K562 (cell line): ENCODE measurements at regions not wholly inside any gene's neighbourhood (a gene's known extent, or its start where the extent isn't known, plus 50 kb on each side); places are given as distances from the start of the nearest gene placed in this dataset.

Experiments used
- ATAC-seq: fragments of 200-7000 bp; cut with Tn5 transposase; 3 replicates; pipeline ENCODE4 v1.9.1; 2020; ENCODE audit warnings: moderate library complexity
- BruUV-seq: library from RNA; stranded (reverse); fragments of 400-500 nt; replicated peaks from 2 replicates; lab custom pipeline; 2021; lab: Mats Ljungman, UMichigan
- CTCF ChIA-PET: fragments of 300-600 bp; formaldehyde crosslinking; extraction: SDS; loops from one replicate; lab custom pipeline; 2021; ENCODE audit warnings: low intra/inter-chr PET ratio; lab: Yijun Ruan, JAX
- POLR2A ChIA-PET: fragments of 300-600, 350-650 bp; sonication (Branson Sonifier 250); formaldehyde crosslinking; extraction: SDS; loops from one replicate; lab custom pipeline; 2021; ENCODE audit warnings: antibody characterized with exemption, inconsistent platforms; lab: Yijun Ruan, JAX
- DNase-seq, 4 experiments: peaks; one replicate each; pipeline versions ENCODE4 v3.0.0 to v3.0.0-alpha.2; 2011 to 2018; ENCODE audit warnings: low spot score in 3 of 4, mixed read lengths in 3 of 4; ENCODE audit errors: extremely low read depth in 1 of 4
- FAIRE-seq: peaks from 2 replicates; lab custom pipeline; 2011; peaks lifted over from hg19 to GRCh38; lab: Jason Lieb, UNC
- H2AFZ ChIP-seq: 2 replicates; pipeline ENCODE4 v1.6.0; 2011; ENCODE audit warnings: low read depth, low read length, control low read depth, inconsistent platforms
- H3K27ac ChIP-seq: fragments of 200-600 bp; 3 replicates; pipeline ENCODE4 v1.8.0; 2011; ENCODE audit warnings: low read depth, mild to moderate bottlenecking, control low read depth, inconsistent platforms, low read length, moderate library complexity, mixed read lengths; ENCODE audit errors: extremely low read depth
- H3K27me3 ChIP-seq, 2 experiments: fragments of 300-600 bp in 1 of 2; 2 replicates in 1 of 2; 3 replicates in 1 of 2; pipeline versions ENCODE4 v1.6.0 to v1.8.0; 2011; ENCODE audit warnings: inconsistent platforms in 2 of 2, low read length in 2 of 2, mild to moderate bottlenecking in 1 of 2, mixed read lengths in 1 of 2, moderate library complexity in 1 of 2; ENCODE audit not compliant: control insufficient read depth in 2 of 2, insufficient read depth in 2 of 2
- H3K36me3 ChIP-seq: fragments of 300-600 bp; 3 replicates; pipeline ENCODE4 v1.8.0; 2011; ENCODE audit warnings: mild to moderate bottlenecking, low read length, inconsistent platforms; ENCODE audit not compliant: control insufficient read depth, insufficient read depth
- H3K4me1 ChIP-seq, 2 experiments: fragments of 200-600 bp in 1 of 2; replicated peaks in 1 of 2; 2 replicates in 1 of 2; 3 replicates in 1 of 2; pipeline versions ENCODE4 v1.5.1 to v1.8.0; 2011; ENCODE audit warnings: inconsistent platforms in 2 of 2, low read length in 2 of 2, mild to moderate bottlenecking in 1 of 2, mixed read lengths in 1 of 2, moderate library complexity in 1 of 2; ENCODE audit not compliant: control insufficient read depth in 2 of 2, insufficient read depth in 2 of 2
- H3K4me2 ChIP-seq: 2 replicates; pipeline ENCODE4 v1.6.1; 2011; ENCODE audit warnings: low read length, control low read depth, inconsistent platforms, mixed read lengths; ENCODE audit not compliant: insufficient read depth
- H3K4me3 ChIP-seq: fragments of 200-600 bp; sonication (generic), shearing (Covaris generic); 2 replicates; pipeline ENCODE4 v1.5.1; 2016; ENCODE audit warnings: control low read depth, inconsistent platforms
- H3K79me2 ChIP-seq: fragments of 200-600 bp; 3 replicates; pipeline ENCODE4 v1.8.0; 2011; ENCODE audit warnings: low read length, inconsistent platforms; ENCODE audit not compliant: control insufficient read depth, insufficient read depth
- H3K9ac ChIP-seq, 2 experiments: 2 replicates each; pipeline versions ENCODE4 v1.6.0 to v1.6.1; 2011; ENCODE audit warnings: low read depth in 2 of 2, low read length in 2 of 2, control low read depth in 1 of 2, inconsistent platforms in 1 of 2, mild to moderate bottlenecking in 1 of 2, mixed read lengths in 1 of 2; ENCODE audit not compliant: insufficient read depth in 1 of 2
- H3K9me1 ChIP-seq: one replicate; pipeline ENCODE4 v1.6.0; 2011; ENCODE audit warnings: inconsistent platforms, mild to moderate bottlenecking, low read length, moderate library complexity; ENCODE audit not compliant: control insufficient read depth, insufficient read depth
- H3K9me3 ChIP-seq: replicated peaks from 2 replicates; pipeline ENCODE4 v1.5.1; 2011; ENCODE audit warnings: low read depth, low read length, inconsistent platforms; ENCODE audit not compliant: control insufficient read depth, insufficient read depth
- H4K20me1 ChIP-seq: replicated peaks from 2 replicates; pipeline ENCODE4 v1.6.1; 2011; ENCODE audit warnings: low read length, inconsistent platforms, mixed read lengths; ENCODE audit not compliant: control insufficient read depth, insufficient read depth
- BCOR ChIP-seq: fragments of 450-650 bp; IDR thresholded peaks from 2 replicates; pipeline ENCODE4 v1.6.1; 2016
- DIDO1 ChIP-seq: fragments of 450-650 bp; IDR thresholded peaks from 2 replicates; pipeline ENCODE4 v1.6.1; 2016; ENCODE audit warnings: low read depth, missing biosample characterization, missing genetic modification characterization
- E4F1 ChIP-seq: fragments of 250-450 bp; sonication (Bioruptor Pico); IDR thresholded peaks from 2 replicates; pipeline ENCODE4 v1.5.0; 2021; ENCODE audit warnings: mild to moderate bottlenecking, borderline replicate concordance
- ELK3 ChIP-seq: fragments of 450-650 bp; formaldehyde crosslinking; IDR thresholded peaks from 2 replicates; pipeline ENCODE4 v1.4.0; 2020; ENCODE audit warnings: mild to moderate bottlenecking
- ERF ChIP-seq: fragments of 450-650 bp; formaldehyde crosslinking; IDR thresholded peaks from 2 replicates; pipeline ENCODE4 v1.4.0; 2020; ENCODE audit warnings: mild to moderate bottlenecking, mixed read lengths
- GATAD2A ChIP-seq: fragments of 450-650 bp; IDR thresholded peaks from 2 replicates; pipeline ENCODE4 v1.6.1; 2017
- NFE2 ChIP-seq: IDR thresholded peaks from 2 replicates; pipeline ENCODE4 v1.6.1; 2014; ENCODE audit warnings: antibody characterized with exemption, low read depth
- NFXL1 ChIP-seq: fragments of 450-650 bp; formaldehyde crosslinking; IDR thresholded peaks from 2 replicates; pipeline ENCODE4 v1.4.0; 2021; ENCODE audit warnings: mild to moderate bottlenecking
- PURB ChIP-seq: sonication (generic); formaldehyde crosslinking; IDR thresholded peaks from 2 replicates; pipeline ENCODE4 v1.9.0; 2021; ENCODE audit warnings: low read depth, mild to moderate bottlenecking, missing genetic modification reagents
- RFX7 ChIP-seq: fragments of 250-450 bp; sonication (Bioruptor Pico); IDR thresholded peaks from 2 replicates; pipeline ENCODE4 v1.5.1; 2021; ENCODE audit warnings: mild to moderate bottlenecking
- SP1 ChIP-seq: sonication (generic); formaldehyde crosslinking; IDR thresholded peaks from 2 replicates; pipeline ENCODE4 v1.8.1; 2022; ENCODE audit warnings: mild to moderate bottlenecking, missing genetic modification reagents
- TCF3 ChIP-seq: sonication (generic); formaldehyde crosslinking; IDR thresholded peaks from 2 replicates; pipeline ENCODE4 v1.4.0; 2020; ENCODE audit warnings: mild to moderate bottlenecking, missing genetic modification reagents
- ZEB2 ChIP-seq: fragments of 450-650 bp; IDR thresholded peaks from 2 replicates; pipeline ENCODE4 v1.6.1; 2016
- ZNF140 ChIP-seq: fragments of 250-450 bp; sonication (Bioruptor Pico); IDR thresholded peaks from 2 replicates; pipeline ENCODE4 v1.8.0; 2021; ENCODE audit warnings: moderate library complexity, mild to moderate bottlenecking, inconsistent platforms
- WGBS: fragments of 100-300 bp; shearing (Covaris generic); methylation state at CpG from one replicate; pipeline ENCODE4 v1.1.6; 2016; ENCODE audit warnings: low coverage, mixed read lengths; ENCODE audit not compliant: insufficient coverage; ENCODE audit errors: missing lambda C conversion rate; 5-methylcytosine and 5-hydroxymethylcytosine counted together
- in situ Hi-C: fragments of 300-500 bp; cut with MboI; formaldehyde crosslinking; loops from 4 replicates; pipeline ENCODE4 v1.15.0; 2018; ENCODE audit warnings: inconsistent platforms, mixed read lengths
- intact Hi-C: fragments of 100-400 bp; cut with micrococcal nuclease; formaldehyde crosslinking; loops from 2 replicates; pipeline ENCODE4 v1.14.2; 2022

- H3K4me2 ChIP-seq: no peak overlapping the region
- H3K9me1 ChIP-seq: no peaks in the 10 kb centered on the region
- intact Hi-C loops: no loop called here
- H4K20me1 ChIP-seq: no peaks in the 10 kb centered on the region
- WGBS: 0% methylated on average over 1 of the region's 1 CpG
- H3K9me3 ChIP-seq: no peaks in the 10 kb centered on the region
- no peak for DNase-seq
- no peak overlapping the region for H3K27ac ChIP-seq
- H3K36me3 ChIP-seq: no peaks in the 10 kb centered on the region
- ChIA-PET CTCF (no interaction called here), POLR2A (interaction anchor here (1.0 kb wide), 1 partner anchor 20 kb away, joined by 3 read pairs; no protein-coding TSS in a partner anchor)
- no peak for FAIRE-seq
- BruUV-seq: no TSS peak
- TF ChIP-seq NFXL1 (CRISPR knock-in tag): no peak
- TF ChIP-seq RFX7: no peak
- no peak for TF ChIP-seq TCF3 (CRISPR knock-in tag)
- no peak for TF ChIP-seq ZEB2
- TF ChIP-seq NFE2: no peak
- TF ChIP-seq DIDO1: no peak
- no peak for TF ChIP-seq SP1 (CRISPR knock-in tag)
- no peak for TF ChIP-seq ELK3 (CRISPR knock-in tag)
- TF ChIP-seq ZNF140 (CRISPR knock-in tag): no peak
- TF ChIP-seq BCOR: no peak
- TF ChIP-seq GATAD2A: no peak
- TF ChIP-seq E4F1 (CRISPR knock-in tag): no peak
- no peak for TF ChIP-seq PURB (CRISPR knock-in tag)
- TF ChIP-seq ERF (CRISPR knock-in tag): no peak
- no peaks in the 10 kb centered on the region for H3K79me2 ChIP-seq
- H3K27me3 ChIP-seq: peaks cover 0 to 5% of the 10 kb centered on the region in 2 experiments; a peak in 1 of 5 replicates
- in situ Hi-C loops: no loop called here
- no peak overlapping the region for H3K4me3 ChIP-seq
- no peak overlapping the region for H2AFZ ChIP-seq
- no peak for ATAC-seq
- H3K4me1 ChIP-seq: no peaks in the 10 kb centered on the region
- H3K9ac ChIP-seq: no peak overlapping the region
Measured at GRCh38 chr14:58787592-58787991, 149.8 kb downstream of the DACT1 start.
